NCI-H526 (cell line): ENCODE measurements at regions not wholly inside any gene's neighbourhood (a gene's known extent, or its start where the extent isn't known, plus 50 kb on each side); places are given as distances from the start of the nearest gene placed in this dataset.
"Not testable (repeated sequence)": the region's sequence is repeated elsewhere in the genome, so short reads cannot be mapped to it uniquely, and the experiment has no call there.

Source experiments
- DNase-seq, 2 experiments: peaks; one replicate each; lab custom pipeline; 2025; lab: John Stamatoyannopoulos, UW

- peak; percentile 26 to 35 for DNase-seq
Measured at GRCh38 chr21:13923175-13923574, 287.6 kb downstream of the LIPI start.

GRCh38 chr21:13921455-13921854 is 289.3 kb downstream of the LIPI start:
- DNase-seq = not testable (repeated sequence)

- DNase-seq = not testable (repeated sequence)
Measured at GRCh38 chr21:13907385-13907784, 297.8 kb downstream of the POTED start.

- not testable (repeated sequence) for DNase-seq
Measured at GRCh38 chr21:13896596-13897247, 287.1 kb downstream of the POTED start.

GRCh38 chr21:13893617-13894016 is 284.0 kb downstream of the POTED start:
- DNase-seq = not testable (repeated sequence)

- DNase-seq = not testable (repeated sequence)
Measured at GRCh38 chr21:13893025-13893424, 283.4 kb downstream of the POTED start.

- DNase-seq = not testable (repeated sequence)
Measured at GRCh38 chr21:13892146-13892751, 282.7 kb downstream of the POTED start.

GRCh38 chr21:13889176-13889575 is 279.6 kb downstream of the POTED start:
- DNase-seq = not testable (repeated sequence)

- not testable (repeated sequence) for DNase-seq
Measured at GRCh38 chr21:13883641-13884395, 274.2 kb downstream of the POTED start.

GRCh38 chr21:13877503-13877902 is 267.9 kb downstream of the POTED start:
- not testable (repeated sequence) for DNase-seq

- DNase-seq = not testable (repeated sequence)
Measured at GRCh38 chr21:13876999-13877398, 267.4 kb downstream of the POTED start.

GRCh38 chr21:13874001-13874400 is 264.4 kb downstream of the POTED start:
- DNase-seq = not testable (repeated sequence)

GRCh38 chr21:13854638-13855037 is 245.1 kb downstream of the POTED start:
- DNase-seq = no peak

- not testable (repeated sequence) for DNase-seq
Measured at GRCh38 chr21:13850808-13851207, 241.2 kb downstream of the POTED start.

GRCh38 chr21:13849489-13849888 is 239.9 kb downstream of the POTED start:
- not testable (repeated sequence) for DNase-seq

- not testable (repeated sequence) for DNase-seq
Measured at GRCh38 chr21:13846718-13847117, 237.1 kb downstream of the POTED start.

- DNase-seq = not testable (repeated sequence)
Measured at GRCh38 chr21:13844574-13844973, 235.0 kb downstream of the POTED start.

- not testable (repeated sequence) for DNase-seq
Measured at GRCh38 chr21:13843081-13843480, 233.5 kb downstream of the POTED start.

GRCh38 chr21:13827666-13828065 is 218.1 kb downstream of the POTED start:
- not testable (repeated sequence) for DNase-seq

GRCh38 chr21:13827201-13827600 is 217.6 kb downstream of the POTED start:
- DNase-seq = no peak

GRCh38 chr21:13826511-13826910 is 216.9 kb downstream of the POTED start:
- DNase-seq = not testable (repeated sequence)

GRCh38 chr21:13825218-13825778 is 215.7 kb downstream of the POTED start:
- DNase-seq = not testable (repeated sequence)
